ENCODE measurements at regions not wholly inside any gene's neighbourhood (a gene's known extent, or its start where the extent isn't known, plus 50 kb on each side); places are given as distances from the start of the nearest gene placed in this dataset.

- no peak for TF ChIP-seq POLR2A (IDR thresholded peaks at IDR 0.05; ENCODE audit: low read depth, low read length)
- TF ChIP-seq TAF1 (IDR thresholded peaks at IDR 0.05; ENCODE audit: low read depth, low read length): no peak
- TF ChIP-seq SPI1 (IDR thresholded peaks at IDR 0.05; ENCODE audit: low read depth, low read length): peak; percentile 65
- TF ChIP-seq POLR2AphosphoS5 (IDR thresholded peaks at IDR 0.05; ENCODE audit: low read depth, low read length): no peak
- TF ChIP-seq POU2F2 (IDR thresholded peaks at IDR 0.05; ENCODE audit: low read depth, low read length): no peak
Observed at GRCh38 chr2:217054791-217055190, 194.9 kb upstream of the TNP1 start.
